Epithelial cell of esophagus (primary cell): ENCODE measurements at regions not wholly inside any gene's neighbourhood (a gene's known extent, or its start where the extent isn't known, plus 50 kb on each side); places are given as distances from the start of the nearest gene placed in this dataset.

Experiments
- DNase-seq: peaks from one replicate; pipeline ENCODE4 v3.0.0; 2010; ENCODE audit warnings: low read depth
- H3K4me3 ChIP-seq: 2 replicates; pipeline ENCODE4 v1.5.1; 2011; ENCODE audit warnings: mild to moderate bottlenecking, low read length, control low read depth
- CTCF ChIP-seq: IDR thresholded peaks from 2 replicates; pipeline ENCODE4 v1.5.1; 2011; ENCODE audit warnings: low read depth, mild to moderate bottlenecking, low read length, control low read depth, inconsistent platforms; ENCODE audit not compliant: insufficient read depth; ENCODE audit errors: missing control alignments

DNA sequence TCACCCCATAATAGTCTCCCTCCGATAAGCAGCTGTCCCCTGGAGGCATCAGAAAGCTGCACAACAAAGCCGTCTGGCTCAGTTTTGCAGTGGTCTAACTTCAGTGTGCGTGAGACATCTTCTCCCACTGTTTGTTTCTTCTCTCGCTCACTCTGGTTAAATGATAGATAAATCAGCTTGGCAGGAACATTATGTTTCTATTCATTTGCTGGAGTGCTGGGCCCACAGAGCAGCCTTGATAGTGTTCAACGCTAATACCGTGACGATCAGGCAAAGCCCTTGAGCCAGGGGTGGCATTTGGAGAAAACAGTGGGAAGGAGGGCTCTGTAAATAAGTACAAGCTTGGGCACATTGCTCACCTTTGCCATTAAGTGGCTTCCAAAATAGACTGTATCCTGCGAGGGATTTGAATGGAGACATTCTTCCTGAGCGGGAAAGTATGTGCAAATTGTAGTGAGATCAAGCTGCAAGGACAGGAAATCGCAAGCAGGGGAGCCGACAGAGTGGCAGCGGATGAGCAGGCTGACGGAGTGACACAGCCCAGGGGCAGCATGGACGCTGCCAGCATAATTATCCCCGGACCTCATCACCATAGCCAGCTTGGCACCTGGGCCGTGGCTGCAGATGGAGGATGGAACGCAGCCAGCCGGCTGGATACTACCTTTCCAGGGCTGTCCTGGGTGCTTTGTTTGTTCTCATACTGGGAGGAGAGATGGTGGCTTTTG lies 256.8 kb upstream of the FZD8 start:
- TF ChIP-seq CTCF, result no peak
- no peak overlapping the region for H3K4me3 ChIP-seq
- DNase-seq, result no peak

GRCh38 chr10:35896001-35896400 lies 253.9 kb upstream of the FZD8 start:
- H3K4me3 ChIP-seq, result no peak overlapping the region
- no peak for TF ChIP-seq CTCF
- peak; percentile 80 for DNase-seq

- no peak for TF ChIP-seq CTCF
- H3K4me3 ChIP-seq, result no peak overlapping the region
- DNase-seq, result no peak
Measured at GRCh38 chr10:35895331-35895730, 253.2 kb upstream of the FZD8 start.

DNA sequence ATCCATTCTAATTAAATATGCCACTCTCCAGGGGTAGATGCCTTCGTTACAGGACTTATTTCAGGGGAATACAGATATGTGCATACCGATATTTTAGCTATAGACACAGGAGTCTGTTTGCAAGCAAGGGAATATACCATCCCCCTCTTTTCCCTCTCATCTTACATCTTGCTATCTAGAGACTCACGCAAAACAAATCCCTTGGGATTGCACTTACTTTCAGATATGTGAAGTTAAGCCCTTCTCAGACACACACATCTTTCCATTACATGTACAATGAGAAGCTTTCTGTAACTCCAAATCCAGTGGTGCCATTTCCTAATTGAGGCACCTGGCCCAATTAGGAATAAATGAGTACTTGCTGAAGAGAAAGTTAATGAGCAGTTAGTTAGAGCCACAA lies 250.4 kb upstream of the FZD8 start:
- H3K4me3 ChIP-seq, result no peak overlapping the region
- TF ChIP-seq CTCF, result no peak
- DNase-seq, result no peak

- no peak overlapping the region for H3K4me3 ChIP-seq
- DNase-seq, result no peak
- no peak for TF ChIP-seq CTCF
Measured at GRCh38 chr10:35890676-35891495, 248.8 kb upstream of the FZD8 start.

GRCh38 chr10:35889971-35890675 lies 248.0 kb upstream of the FZD8 start:
- TF ChIP-seq CTCF, result no peak

More at GRCh38 chr10:35889971-35890675, 248.0 kb upstream of the FZD8 start:
- H3K4me3 ChIP-seq, result no peak overlapping the region
- DNase-seq, result no peak
